SK-N-SH (cell line): ENCODE measurements at regions not wholly inside any gene's neighbourhood (a gene's known extent, or its start where the extent isn't known, plus 50 kb on each side); places are given as distances from the start of the nearest gene placed in this dataset.
A peak's percentile ranks its signal among the peaks of the same experiment; 100 is the strongest.

Experiments used
- CTCF ChIA-PET: fragments of 300-600, 350-600 bp; formaldehyde crosslinking; extraction: SDS; loops from one replicate; lab custom pipeline; 2021; lab: Yijun Ruan, JAX
- POLR2A ChIA-PET: fragments of 350-600 bp; sonication (Branson Sonifier 250); formaldehyde crosslinking; extraction: SDS; loops from one replicate; lab custom pipeline; 2020; ENCODE audit warnings: antibody characterized with exemption, inconsistent platforms; lab: Yijun Ruan, JAX
- DNase-seq: peaks from one replicate; pipeline ENCODE4 v3.0.0; 2012
- H2AFZ ChIP-seq: fragments of 200-600 bp; sonication (generic); 2 replicates; pipeline ENCODE4 v1.8.1; 2016; ENCODE audit warnings: antibody characterized with exemption, mild to moderate bottlenecking, low read depth
- H3F3A ChIP-seq: fragments of 200-600 bp; sonication (generic); replicated peaks from 2 replicates; pipeline ENCODE3; 2016; ENCODE audit warnings: antibody characterized with exemption, mild to moderate bottlenecking; ENCODE audit not compliant: insufficient read depth
- H3K27ac ChIP-seq, 2 experiments: fragments of 200-500 bp in 1 of 2; fragments of 200-600 bp in 1 of 2; sonication (Bioruptor generic) in 1 of 2; sonication (generic), shearing (Covaris generic) in 1 of 2; 2 replicates each; pipeline versions ENCODE4 v1.5.1 to v1.6.1; 2014 to 2016; ENCODE audit warnings: low read depth in 2 of 2, inconsistent platforms in 1 of 2, low read length in 1 of 2, mild to moderate bottlenecking in 1 of 2, mixed read lengths in 1 of 2
- H3K27me3 ChIP-seq: fragments of 200-600 bp; sonication (generic), shearing (Covaris generic); 2 replicates; pipeline ENCODE4 v1.6.1; 2016; ENCODE audit warnings: mixed run types; ENCODE audit not compliant: insufficient read depth
- H3K36me3 ChIP-seq, 2 experiments: fragments of 200-500 bp in 1 of 2; fragments of 200-600 bp in 1 of 2; sonication (Bioruptor generic) in 1 of 2; sonication (generic) in 1 of 2; replicated peaks in 1 of 2; 2 replicates each; pipeline versions ENCODE3 to v1.5.1; 2014 to 2016; ENCODE audit warnings: low read length in 1 of 2, mild to moderate bottlenecking in 1 of 2; ENCODE audit not compliant: insufficient read depth in 2 of 2, control insufficient read depth in 1 of 2
- H3K4me1 ChIP-seq, 2 experiments: fragments of 200-500 bp in 1 of 2; fragments of 200-600 bp in 1 of 2; sonication (Bioruptor generic) in 1 of 2; sonication (generic), shearing (Covaris generic) in 1 of 2; 2 replicates each; pipeline versions ENCODE4 v1.5.1 to v1.6.1; 2014 to 2016; ENCODE audit warnings: low read depth in 1 of 2, low read length in 1 of 2, mixed run types in 1 of 2; ENCODE audit not compliant: insufficient read depth in 2 of 2, control insufficient read depth in 1 of 2
- H3K4me2 ChIP-seq: fragments of 200-600 bp; sonication (generic), shearing (Covaris generic); 2 replicates; pipeline ENCODE4 v1.6.1; 2017; ENCODE audit warnings: mixed run types
- H3K4me3 ChIP-seq, 2 experiments: fragments of 200-500 bp in 1 of 2; fragments of 200-600 bp in 1 of 2; sonication (Bioruptor generic) in 1 of 2; sonication (generic), shearing (Covaris generic) in 1 of 2; 2 replicates each; pipeline versions ENCODE4 v1.5.1 to v1.8.1; 2014 to 2016; ENCODE audit warnings: low read depth in 2 of 2, inconsistent platforms in 1 of 2, low read length in 1 of 2, mild to moderate bottlenecking in 1 of 2, mixed read lengths in 1 of 2, moderate library complexity in 1 of 2
- H3K79me2 ChIP-seq: fragments of 200-600 bp; sonication (generic); 2 replicates; pipeline ENCODE4 v1.8.1; 2017; ENCODE audit warnings: mild to moderate bottlenecking; ENCODE audit not compliant: insufficient read depth
- H3K9ac ChIP-seq: fragments of 200-600 bp; sonication (generic); 2 replicates; pipeline ENCODE4 v1.6.1; 2017; ENCODE audit warnings: mixed run types
- H3K9me2 ChIP-seq: fragments of 200-600 bp; sonication (generic); 2 replicates; pipeline ENCODE4 v1.6.1; 2017; ENCODE audit warnings: mixed run types
- H3K9me3 ChIP-seq: fragments of 200-600 bp; sonication (generic); 2 replicates; pipeline ENCODE4 v1.6.1; 2017; ENCODE audit warnings: mixed run types, mild to moderate bottlenecking, moderate library complexity
- H4K20me1 ChIP-seq: fragments of 200-600 bp; sonication (generic); 2 replicates; pipeline ENCODE4 v1.6.1; 2017; ENCODE audit warnings: mild to moderate bottlenecking, mixed run types; ENCODE audit not compliant: insufficient read depth
- CHD2 ChIP-seq: fragments of 150-350 bp; IDR thresholded peaks from 2 replicates; pipeline ENCODE4 v1.6.1; 2018; ENCODE audit warnings: low read length; ENCODE audit not compliant: partially characterized antibody
- ELF1 ChIP-seq: IDR thresholded peaks from 2 replicates; pipeline ENCODE4 v1.4.0; 2012
- EP300 ChIP-seq, 2 experiments: IDR thresholded peaks; 2 replicates each; pipeline versions ENCODE4 v1.4.0 to v1.6.1; 2012; ENCODE audit warnings: borderline replicate concordance in 1 of 2, low read depth in 1 of 2, low read length in 1 of 2
- FOSL2 ChIP-seq: IDR thresholded peaks from 2 replicates; pipeline ENCODE4 v1.4.0; 2012; ENCODE audit warnings: low read depth, mild to moderate bottlenecking, moderate library complexity, borderline replicate concordance
- FOXM1 ChIP-seq: IDR thresholded peaks from 2 replicates; pipeline ENCODE4 v1.4.0; 2012; ENCODE audit warnings: low read depth, mild to moderate bottlenecking
- GABPA ChIP-seq: IDR thresholded peaks from 2 replicates; pipeline ENCODE4 v1.4.0; 2012; ENCODE audit warnings: low read depth, mild to moderate bottlenecking
- JUND ChIP-seq: IDR thresholded peaks from 2 replicates; pipeline ENCODE4 v1.4.0; 2012
- MXI1 ChIP-seq: IDR thresholded peaks from 2 replicates; pipeline ENCODE4 v1.6.1; 2012; ENCODE audit warnings: mild to moderate bottlenecking, low read depth, low read length, improper control_type of control experiment
- NFIC ChIP-seq: IDR thresholded peaks from 2 replicates; pipeline ENCODE4 v1.4.0; 2012; ENCODE audit warnings: borderline replicate concordance
- PBX3 ChIP-seq: IDR thresholded peaks from 2 replicates; pipeline ENCODE4; 2012
- POLR2AphosphoS5 ChIP-seq: IDR thresholded peaks from 2 replicates; pipeline ENCODE4 v1.6.1; 2012; ENCODE audit warnings: low read depth, low read length
- TCF12 ChIP-seq: IDR thresholded peaks from 2 replicates; pipeline ENCODE4 v1.4.0; 2012
- TEAD4 ChIP-seq: IDR thresholded peaks from 2 replicates; pipeline ENCODE4 v1.4.0; 2012; ENCODE audit warnings: mild to moderate bottlenecking, borderline replicate concordance; ENCODE audit not compliant: insufficient read depth
- YY1 ChIP-seq: IDR thresholded peaks from 2 replicates; pipeline ENCODE4 v1.4.0; 2012; ENCODE audit warnings: low read depth, mild to moderate bottlenecking
- ZBTB33 ChIP-seq: IDR thresholded peaks from 2 replicates; pipeline ENCODE4 v1.4.0; 2012; ENCODE audit warnings: low read depth, borderline replicate concordance
- WGBS: methylation state at CpG from one replicate; pipeline ENCODE4 v1.1.6; 2017; ENCODE audit warnings: low lambda C conversion rate; 5-methylcytosine and 5-hydroxymethylcytosine counted together

- Histone ChIP-seq H3K4me3 (no peak overlapping the region), H2AFZ (peak overlapping the region; percentile 55; the same call in 1 of the 2 replicates), H3K9ac (no peak overlapping the region), H3K27me3 (no peaks in the 10 kb centered on the region), H3K4me2 (peak overlapping the region; percentile 38), H3K9me2 (no peaks in the 10 kb centered on the region), H3K9me3 (no peaks in the 10 kb centered on the region), H3K4me1 (peaks cover 0 to 6% of the 10 kb centered on the region in 2 experiments; a peak in 2 of 4 replicates), H4K20me1 (no peaks in the 10 kb centered on the region), H3K79me2 (no peaks in the 10 kb centered on the region), H3K27ac (peak overlapping the region; percentile 45 to 77; a peak in 3 of 4 replicates), H3K36me3 (no peaks in the 10 kb centered on the region), H3F3A (peaks cover 4% of the 10 kb centered on the region)
- CTCF ChIA-PET, result no interaction called here
- TF ChIP-seq MXI1, result no peak
- no peak for TF ChIP-seq ELF1
- TF ChIP-seq EP300 (IDR thresholded peaks at IDR 0.05; ENCODE audit: borderline replicate concordance in 1 of 2, low read depth in 1 of 2, low read length in 1 of 2), result no peak
- no peak for TF ChIP-seq NFIC
- POLR2A ChIA-PET, result no interaction called here
- no peak for DNase-seq
- 35% methylated on average over 7 of the region's 7 CpGs for WGBS
These were observed 108.8 kb upstream of the MME start for GRCh38 chr3:154971341-154971740.

DNA sequence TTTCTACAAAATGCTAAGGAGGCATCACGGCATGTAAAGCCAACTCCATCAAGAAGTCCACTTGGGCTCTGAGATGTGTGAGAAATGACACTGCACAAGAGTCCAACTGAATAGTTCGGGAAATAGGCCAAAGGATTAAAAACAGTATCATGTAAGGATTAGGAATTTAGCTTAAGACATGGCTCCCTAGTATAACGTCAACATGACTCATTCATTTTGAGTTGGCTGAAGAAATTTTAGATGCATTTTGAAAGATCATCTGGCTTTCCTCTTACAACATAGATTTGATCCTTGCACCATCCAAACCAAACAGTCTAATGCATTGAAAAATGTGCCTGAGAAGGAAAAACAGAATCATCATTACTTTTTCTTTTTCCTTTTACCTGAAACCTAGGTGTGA lies 109.3 kb upstream of the MME start:
- POLR2A ChIA-PET, result no interaction called here
- Histone ChIP-seq H3K9ac (no peak overlapping the region), H3K27me3 (no peaks in the 10 kb centered on the region), H3K79me2 (no peaks in the 10 kb centered on the region), H3K4me3 (no peak overlapping the region), H3K27ac (peak overlapping the region; percentile 45 to 77; a peak in 3 of 4 replicates), H4K20me1 (no peaks in the 10 kb centered on the region), H2AFZ (peak overlapping the region; percentile 57; the same call in 1 of the 2 replicates), H3K9me2 (no peaks in the 10 kb centered on the region), H3K4me1 (peaks cover 0 to 6% of the 10 kb centered on the region in 2 experiments; a peak in 2 of 4 replicates)
- CTCF ChIA-PET, result no interaction called here
- TF ChIP-seq NFIC, result peak; percentile 49; the same call in 1 of the 2 replicates
- peak; percentile 73 for TF ChIP-seq JUND
- TF ChIP-seq MXI1, result no peak
- TF ChIP-seq ZBTB33, result no peak
- TF ChIP-seq FOXM1, result peak; percentile 69; the same call in 1 of the 2 replicates
- peak; percentile 43; the same call in 1 of the 2 replicates for TF ChIP-seq POLR2AphosphoS5
- TF ChIP-seq TEAD4, result 0 out of 2 replicates have a peak, but pooled peaks have one; percentile 41
- TF ChIP-seq FOSL2, result peak; percentile 66
- peak; percentile 86 for TF ChIP-seq TCF12
- TF ChIP-seq EP300 (IDR thresholded peaks at IDR 0.05; ENCODE audit: borderline replicate concordance in 1 of 2, low read depth in 1 of 2, low read length in 1 of 2), result peak in 1 of 2 experiments; percentile 58; a peak in 1 of 4 replicates
- peak; percentile 74 for TF ChIP-seq YY1
- TF ChIP-seq GABPA, result no peak
- TF ChIP-seq CHD2, result no peak
- TF ChIP-seq PBX3, result peak; percentile 68
- TF ChIP-seq, all 33 proteins: peak for 10
- DNase-seq, result no peak
- peaks cover 4% of the 10 kb centered on the region for H3F3A ChIP-seq
- H3K4me2 ChIP-seq, result no peak overlapping the region
- no peaks in the 10 kb centered on the region for H3K36me3 ChIP-seq
- WGBS, result 16% methylated on average over 3 of the region's 3 CpGs
- H3K9me3 ChIP-seq, result no peaks in the 10 kb centered on the region
